ENCODE measurements at regions not wholly inside any gene's neighbourhood (a gene's known extent, or its start where the extent isn't known, plus 50 kb on each side); places are given as distances from the start of the nearest gene placed in this dataset.
"Not testable (repeated sequence)": the region's sequence is repeated elsewhere in the genome, so short reads cannot be mapped to it uniquely, and the experiment has no call there.

GRCh38 chr5:18354828-18355227, 720.6 kb downstream of the TAF11L14 start:
- no peak for DNase-seq (ENCODE audit: low spot score)

GRCh38 chr5:18357486-18357885, 723.2 kb downstream of the TAF11L14 start:
- DNase-seq (ENCODE audit: low spot score): no peak

- no peak for DNase-seq (ENCODE audit: low spot score)
These were observed 732.0 kb downstream of the TAF11L14 start for GRCh38 chr5:18366234-18366633.

- no peak for DNase-seq (ENCODE audit: low spot score)
These were observed 736.3 kb downstream of the TAF11L14 start for GRCh38 chr5:18370531-18370930.

- no peak for DNase-seq (ENCODE audit: low spot score)
These were observed 741.4 kb downstream of the TAF11L14 start for GRCh38 chr5:18375641-18376040.

- no peak for DNase-seq (ENCODE audit: low spot score)
These were observed 743.8 kb downstream of the TAF11L14 start for GRCh38 chr5:18378066-18378465.

- no peak for DNase-seq (ENCODE audit: low spot score)
These were observed 744.9 kb downstream of the TAF11L14 start for GRCh38 chr5:18379189-18379588.

GRCh38 chr5:18380729-18381362, 746.6 kb downstream of the TAF11L14 start:
- no peak for DNase-seq (ENCODE audit: low spot score)

- DNase-seq (ENCODE audit: low spot score): peak; percentile 18
These were observed 759.5 kb downstream of the TAF11L14 start for GRCh38 chr5:18393565-18394442.

- no peak for DNase-seq (ENCODE audit: low spot score)
These were observed 760.2 kb downstream of the TAF11L14 start for GRCh38 chr5:18394443-18394804.

- DNase-seq (ENCODE audit: low spot score): no peak
These were observed 761.2 kb downstream of the TAF11L14 start for GRCh38 chr5:18395126-18396110.

- DNase-seq (ENCODE audit: low spot score): no peak
These were observed 763.1 kb downstream of the TAF11L14 start for GRCh38 chr5:18397371-18397770.

GRCh38 chr5:18397891-18398290, 763.6 kb downstream of the TAF11L14 start:
- no peak for DNase-seq (ENCODE audit: low spot score)

GRCh38 chr5:18399461-18400327, 765.4 kb downstream of the TAF11L14 start:
- not testable (repeated sequence) for DNase-seq (ENCODE audit: low spot score)

- no peak for DNase-seq (ENCODE audit: low spot score)
These were observed 768.9 kb downstream of the TAF11L14 start for GRCh38 chr5:18403141-18403540.

GRCh38 chr5:18403941-18404438, 769.7 kb downstream of the TAF11L14 start:
- no peak for DNase-seq (ENCODE audit: low spot score)

- DNase-seq (ENCODE audit: low spot score): no peak
These were observed 786.5 kb downstream of the TAF11L14 start for GRCh38 chr5:18420711-18421110.

GRCh38 chr5:18433336-18433735, 799.1 kb downstream of the TAF11L14 start:
- DNase-seq (ENCODE audit: low spot score): no peak

GRCh38 chr5:18438126-18438525, 803.9 kb downstream of the TAF11L14 start:
- DNase-seq (ENCODE audit: low spot score): no peak

GRCh38 chr5:18455521-18455920, 821.3 kb downstream of the TAF11L14 start:
- no peak for DNase-seq (ENCODE audit: low spot score)

- no peak for DNase-seq (ENCODE audit: low spot score)
These were observed 823.0 kb downstream of the TAF11L14 start for GRCh38 chr5:18457255-18457654.

Measured in HuH-7.5 (cell line).